Gastroesophageal sphincter (tissue), 3 donors: ENCODE measurements at regions not wholly inside any gene's neighbourhood (a gene's known extent, or its start where the extent isn't known, plus 50 kb on each side); places are given as distances from the start of the nearest gene placed in this dataset.

Experiments
- EP300 ChIP-seq: sonication (generic); formaldehyde crosslinking; IDR thresholded peaks from one replicate; pipeline ENCODE4 v1.6.1; 2017; ENCODE audit warnings: antibody characterized with exemption, mild to moderate bottlenecking
- POLR2A ChIP-seq, 2 donors: fragments of 450-650 bp; IDR thresholded peaks; one replicate each; pipeline ENCODE4 v1.6.1; 2017; ENCODE audit warnings: antibody characterized with exemption in 2 of 2, mild to moderate bottlenecking in 2 of 2, moderate library complexity in 1 of 2
- TF ChIP-seq, protein P1 (sequence below), 4 experiments: fragments of 200-600 bp in 2 of 4; fragments of 450-650 bp in 2 of 4; sonication (generic) in 1 of 4; IDR thresholded peaks; one replicate each; pipeline ENCODE4 v1.5.1; 2017 to 2019; ENCODE audit warnings: antibody characterized with exemption in 4 of 4, mild to moderate bottlenecking in 2 of 4, moderate library complexity in 2 of 4

GRCh38 chr12:114608509-114608908, 75.5 kb downstream of the TBX3 start:
- TF ChIP-seq, protein P1, sequence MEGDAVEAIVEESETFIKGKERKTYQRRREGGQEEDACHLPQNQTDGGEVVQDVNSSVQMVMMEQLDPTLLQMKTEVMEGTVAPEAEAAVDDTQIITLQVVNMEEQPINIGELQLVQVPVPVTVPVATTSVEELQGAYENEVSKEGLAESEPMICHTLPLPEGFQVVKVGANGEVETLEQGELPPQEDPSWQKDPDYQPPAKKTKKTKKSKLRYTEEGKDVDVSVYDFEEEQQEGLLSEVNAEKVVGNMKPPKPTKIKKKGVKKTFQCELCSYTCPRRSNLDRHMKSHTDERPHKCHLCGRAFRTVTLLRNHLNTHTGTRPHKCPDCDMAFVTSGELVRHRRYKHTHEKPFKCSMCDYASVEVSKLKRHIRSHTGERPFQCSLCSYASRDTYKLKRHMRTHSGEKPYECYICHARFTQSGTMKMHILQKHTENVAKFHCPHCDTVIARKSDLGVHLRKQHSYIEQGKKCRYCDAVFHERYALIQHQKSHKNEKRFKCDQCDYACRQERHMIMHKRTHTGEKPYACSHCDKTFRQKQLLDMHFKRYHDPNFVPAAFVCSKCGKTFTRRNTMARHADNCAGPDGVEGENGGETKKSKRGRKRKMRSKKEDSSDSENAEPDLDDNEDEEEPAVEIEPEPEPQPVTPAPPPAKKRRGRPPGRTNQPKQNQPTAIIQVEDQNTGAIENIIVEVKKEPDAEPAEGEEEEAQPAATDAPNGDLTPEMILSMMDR (IDR thresholded peaks at IDR 0.05), result no peak
- no peak for TF ChIP-seq POLR2A (IDR thresholded peaks at IDR 0.05)
- no peak for TF ChIP-seq EP300
